DOHH2 (cell line): ENCODE measurements at regions not wholly inside any gene's neighbourhood (a gene's known extent, or its start where the extent isn't known, plus 50 kb on each side); places are given as distances from the start of the nearest gene placed in this dataset.

ENCODE experiments used
- EZH2phosphoT487 ChIP-seq: fragments of 200-600 bp; sonication (generic); IDR thresholded peaks from 2 replicates; pipeline ENCODE4 v1.6.1; 2017; ENCODE audit warnings: borderline replicate concordance, mild to moderate bottlenecking, antibody characterized with exemption, low read length, moderate library complexity, mixed read lengths
- TF ChIP-seq, protein P1 (sequence below): fragments of 200-600 bp; sonication (generic); IDR thresholded peaks from one replicate; pipeline ENCODE4 v1.5.1; 2014; ENCODE audit warnings: antibody characterized with exemption, mild to moderate bottlenecking, low read depth, low read length; ENCODE audit not compliant: poor library complexity, severe bottlenecking

DNA sequence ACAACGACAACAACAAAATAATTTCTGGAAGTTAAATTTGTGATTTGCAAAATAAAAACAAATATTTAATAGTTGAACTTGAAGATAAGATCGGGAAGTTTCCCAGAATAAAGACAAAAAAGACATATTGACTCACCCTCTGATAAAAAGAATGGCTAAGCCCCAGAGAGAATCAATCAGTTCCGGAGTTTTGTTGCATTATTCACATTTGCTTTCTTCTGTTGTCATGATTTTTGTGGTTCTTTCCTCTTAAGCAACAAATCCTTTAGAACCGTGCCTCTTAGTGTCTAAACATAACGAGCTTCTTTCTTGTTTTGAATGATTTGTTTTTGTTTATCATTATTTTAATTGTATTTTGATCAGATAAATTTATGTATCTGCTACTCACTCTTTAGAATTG lies 134.9 kb upstream of the ADRA1D start:
- TF ChIP-seq, protein P1, sequence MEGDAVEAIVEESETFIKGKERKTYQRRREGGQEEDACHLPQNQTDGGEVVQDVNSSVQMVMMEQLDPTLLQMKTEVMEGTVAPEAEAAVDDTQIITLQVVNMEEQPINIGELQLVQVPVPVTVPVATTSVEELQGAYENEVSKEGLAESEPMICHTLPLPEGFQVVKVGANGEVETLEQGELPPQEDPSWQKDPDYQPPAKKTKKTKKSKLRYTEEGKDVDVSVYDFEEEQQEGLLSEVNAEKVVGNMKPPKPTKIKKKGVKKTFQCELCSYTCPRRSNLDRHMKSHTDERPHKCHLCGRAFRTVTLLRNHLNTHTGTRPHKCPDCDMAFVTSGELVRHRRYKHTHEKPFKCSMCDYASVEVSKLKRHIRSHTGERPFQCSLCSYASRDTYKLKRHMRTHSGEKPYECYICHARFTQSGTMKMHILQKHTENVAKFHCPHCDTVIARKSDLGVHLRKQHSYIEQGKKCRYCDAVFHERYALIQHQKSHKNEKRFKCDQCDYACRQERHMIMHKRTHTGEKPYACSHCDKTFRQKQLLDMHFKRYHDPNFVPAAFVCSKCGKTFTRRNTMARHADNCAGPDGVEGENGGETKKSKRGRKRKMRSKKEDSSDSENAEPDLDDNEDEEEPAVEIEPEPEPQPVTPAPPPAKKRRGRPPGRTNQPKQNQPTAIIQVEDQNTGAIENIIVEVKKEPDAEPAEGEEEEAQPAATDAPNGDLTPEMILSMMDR: no peak
- no peak for TF ChIP-seq EZH2phosphoT487
